ENCODE measurements at regions not wholly inside any gene's neighbourhood (a gene's known extent, or its start where the extent isn't known, plus 50 kb on each side); places are given as distances from the start of the nearest gene placed in this dataset.

DNA sequence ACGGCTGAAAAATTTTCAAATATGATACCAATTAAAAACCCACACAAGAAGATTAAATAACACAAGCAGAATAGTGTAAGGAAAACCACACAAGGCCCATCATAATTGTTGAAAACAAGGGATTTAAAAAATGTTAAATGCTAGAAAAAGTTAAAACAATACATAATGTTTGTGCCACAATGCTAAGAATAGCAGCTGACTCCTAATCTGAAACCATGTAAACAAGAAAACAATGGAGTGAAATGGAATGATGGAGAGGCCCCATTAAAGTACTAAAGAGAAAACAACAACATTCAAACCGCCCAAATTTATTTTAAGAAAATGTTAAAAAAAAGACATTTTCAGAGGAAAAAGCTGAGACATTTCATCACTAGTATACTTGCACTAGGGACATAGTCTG lies 663.6 kb upstream of the NCAM2 start:
- Histone ChIP-seq H3K9ac (no peak overlapping the region), H3K36me3 (ENCODE audit: low read depth) (no peaks in the 10 kb centered on the region), H3K4me2 (ENCODE audit: unreplicated experiment) (no peak overlapping the region), H4K20me1 (ENCODE audit: insufficient read depth) (no peaks in the 10 kb centered on the region), H3K9me3 (ENCODE audit: low read depth) (no peaks in the 10 kb centered on the region), H3K79me2 (ENCODE audit: insufficient read depth) (no peaks in the 10 kb centered on the region), H3K9me2 (ENCODE audit: insufficient read depth) (no peaks in the 10 kb centered on the region), H3K27me3 (replicated peaks; ENCODE audit: insufficient read depth) (no peaks in the 10 kb centered on the region), H3K4me3 (no peak overlapping the region), H2AFZ (no peak overlapping the region), H3K4me1 (ENCODE audit: insufficient read depth) (no peaks in the 10 kb centered on the region), H3K27ac (no peak overlapping the region), H3F3A (ENCODE audit: insufficient read depth) (no peaks in the 10 kb centered on the region)
- in situ Hi-C loops (cut with MboI), result no loop called here
- TF ChIP-seq EZH2phosphoT487 (IDR thresholded peaks at IDR 0.05; ENCODE audit: insufficient read depth, low read depth), result no peak
- TF ChIP-seq EZH2 (IDR thresholded peaks at IDR 0.05; ENCODE audit: insufficient read depth, poor library complexity, severe bottlenecking), result no peak
- WGBS, 2 experiments (ENCODE audit: low coverage in 1 of 2, low lambda C conversion rate in 2 of 2, missing lambda C conversion rate in 2 of 2), result 13 to 23% methylated on average over 2 of the region's 2 CpGs
- DNase-seq, result no peak

DNA sequence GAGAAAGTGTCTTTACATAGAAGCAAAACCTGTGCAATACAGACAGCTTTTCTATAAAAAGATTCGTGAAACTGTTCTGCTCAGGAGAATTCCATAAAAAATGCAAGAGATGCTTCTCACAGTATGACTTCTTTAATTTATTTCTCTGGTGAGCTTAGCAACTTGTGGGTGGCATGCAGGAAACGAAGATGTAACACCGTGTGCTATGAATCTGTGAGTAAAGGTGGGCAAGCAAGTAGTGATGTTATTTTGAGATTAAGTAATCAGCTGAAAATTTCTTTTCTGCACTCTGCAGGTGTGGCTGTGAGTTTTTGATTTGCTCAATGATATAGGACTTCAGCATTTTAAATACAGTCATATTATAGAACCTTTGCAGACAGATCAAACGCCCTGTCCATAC lies 656.8 kb upstream of the NCAM2 start:
- 21 to 22% methylated on average over 4 of the region's 4 CpGs for WGBS, 2 experiments (ENCODE audit: low coverage in 1 of 2, low lambda C conversion rate in 2 of 2, missing lambda C conversion rate in 2 of 2)
- no peak overlapping the region for H3K4me3 ChIP-seq
- H3F3A ChIP-seq (ENCODE audit: insufficient read depth), result no peaks in the 10 kb centered on the region
- no peaks in the 10 kb centered on the region for H3K9me2 ChIP-seq (ENCODE audit: insufficient read depth)
- in situ Hi-C loops (cut with MboI), result no loop called here
- H3K9ac ChIP-seq, result no peak overlapping the region
- no peak overlapping the region for H3K27ac ChIP-seq
- no peaks in the 10 kb centered on the region for H4K20me1 ChIP-seq (ENCODE audit: insufficient read depth)
- peaks cover 3% of the 10 kb centered on the region for H3K9me3 ChIP-seq (ENCODE audit: low read depth)
- H3K27me3 ChIP-seq (replicated peaks; ENCODE audit: insufficient read depth), result no peaks in the 10 kb centered on the region
- no peak for DNase-seq
- no peaks in the 10 kb centered on the region for H3K4me1 ChIP-seq (ENCODE audit: insufficient read depth)
- TF ChIP-seq EZH2 (IDR thresholded peaks at IDR 0.05; ENCODE audit: insufficient read depth, poor library complexity, severe bottlenecking) (no peak), EZH2phosphoT487 (IDR thresholded peaks at IDR 0.05; ENCODE audit: insufficient read depth, low read depth) (no peak)
- H3K4me2 ChIP-seq (ENCODE audit: unreplicated experiment), result no peak overlapping the region
- H3K36me3 ChIP-seq (ENCODE audit: low read depth), result no peaks in the 10 kb centered on the region
- H3K79me2 ChIP-seq (ENCODE audit: insufficient read depth), result no peaks in the 10 kb centered on the region
- no peak overlapping the region for H2AFZ ChIP-seq

DNA sequence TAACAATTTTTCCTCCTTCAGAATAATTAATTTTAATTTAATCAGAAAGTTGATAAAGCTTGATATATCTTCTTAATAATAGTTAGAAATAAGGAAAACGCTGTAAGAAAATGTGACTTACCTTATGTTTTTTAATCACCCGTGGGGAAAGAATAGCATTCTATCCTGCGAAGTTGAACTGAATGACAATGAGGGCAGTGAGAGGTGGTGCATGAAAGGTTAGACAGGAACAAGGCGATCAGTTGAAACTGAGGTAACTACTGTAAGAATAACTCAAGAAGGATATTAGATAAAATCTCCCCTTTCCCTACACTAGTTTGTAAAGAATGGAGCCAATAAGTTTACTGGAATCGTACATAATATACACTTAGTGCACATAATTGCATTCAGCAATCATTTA lies 655.0 kb upstream of the NCAM2 start:
- WGBS, 2 experiments (ENCODE audit: low coverage in 1 of 2, low lambda C conversion rate in 2 of 2, missing lambda C conversion rate in 2 of 2), result 22 to 25% methylated on average over 5 of the region's 5 CpGs
- no peak overlapping the region for H3K4me2 ChIP-seq (ENCODE audit: unreplicated experiment)
- H3K9me2 ChIP-seq (ENCODE audit: insufficient read depth), result no peaks in the 10 kb centered on the region
- H3K27ac ChIP-seq, result no peak overlapping the region
- no peak overlapping the region for H3K9ac ChIP-seq
- no peaks in the 10 kb centered on the region for H3F3A ChIP-seq (ENCODE audit: insufficient read depth)
- DNase-seq, result no peak
- H3K79me2 ChIP-seq (ENCODE audit: insufficient read depth), result no peaks in the 10 kb centered on the region
- no peak overlapping the region for H3K4me3 ChIP-seq
- no peaks in the 10 kb centered on the region for H4K20me1 ChIP-seq (ENCODE audit: insufficient read depth)
- in situ Hi-C loops (cut with MboI), result no loop called here
- H3K9me3 ChIP-seq (ENCODE audit: low read depth), result peaks cover 3% of the 10 kb centered on the region
- no peaks in the 10 kb centered on the region for H3K27me3 ChIP-seq (replicated peaks; ENCODE audit: insufficient read depth)
- H2AFZ ChIP-seq, result no peak overlapping the region
- H3K36me3 ChIP-seq (ENCODE audit: low read depth), result no peaks in the 10 kb centered on the region
- TF ChIP-seq EZH2 (IDR thresholded peaks at IDR 0.05; ENCODE audit: insufficient read depth, poor library complexity, severe bottlenecking) (no peak), EZH2phosphoT487 (IDR thresholded peaks at IDR 0.05; ENCODE audit: insufficient read depth, low read depth) (no peak)
- H3K4me1 ChIP-seq (ENCODE audit: insufficient read depth), result no peaks in the 10 kb centered on the region

DNA sequence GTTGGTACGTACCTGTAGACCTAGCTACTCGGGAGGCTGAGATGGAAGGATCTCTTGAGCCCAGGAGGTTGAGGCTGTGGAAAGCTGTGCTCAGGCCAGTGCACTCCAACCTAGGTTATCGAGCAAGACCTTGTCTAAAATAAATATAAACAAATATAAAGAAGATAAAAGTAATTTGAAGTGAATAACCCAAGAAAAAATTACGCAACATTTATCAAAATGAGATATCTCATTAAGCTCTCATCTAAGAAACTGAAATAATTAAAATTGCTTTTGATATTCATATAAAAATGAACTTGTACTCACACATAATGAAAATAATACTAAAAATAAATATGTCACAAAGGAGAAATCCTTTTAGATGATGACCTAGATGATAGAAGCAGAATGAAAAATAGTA lies 647.1 kb upstream of the NCAM2 start:
- Histone ChIP-seq H2AFZ (no peak overlapping the region), H3K79me2 (ENCODE audit: insufficient read depth) (no peaks in the 10 kb centered on the region), H3K27ac (no peak overlapping the region), H3K27me3 (replicated peaks; ENCODE audit: insufficient read depth) (no peaks in the 10 kb centered on the region), H3F3A (ENCODE audit: insufficient read depth) (no peaks in the 10 kb centered on the region), H3K9me2 (ENCODE audit: insufficient read depth) (no peaks in the 10 kb centered on the region), H3K9me3 (ENCODE audit: low read depth) (peaks cover 5% of the 10 kb centered on the region), H3K4me3 (no peak overlapping the region), H4K20me1 (ENCODE audit: insufficient read depth) (no peaks in the 10 kb centered on the region), H3K4me1 (ENCODE audit: insufficient read depth) (no peaks in the 10 kb centered on the region), H3K36me3 (ENCODE audit: low read depth) (no peaks in the 10 kb centered on the region), H3K4me2 (ENCODE audit: unreplicated experiment) (no peak overlapping the region), H3K9ac (no peak overlapping the region)
- TF ChIP-seq EZH2 (IDR thresholded peaks at IDR 0.05; ENCODE audit: insufficient read depth, poor library complexity, severe bottlenecking) (no peak), EZH2phosphoT487 (IDR thresholded peaks at IDR 0.05; ENCODE audit: insufficient read depth, low read depth) (no peak)
- in situ Hi-C loops (cut with MboI), result no loop called here
- no peak for DNase-seq
- WGBS, 2 experiments (ENCODE audit: low coverage in 1 of 2, low lambda C conversion rate in 2 of 2, missing lambda C conversion rate in 2 of 2), result 10 to 11% methylated on average over 4 of the region's 4 CpGs

DNA sequence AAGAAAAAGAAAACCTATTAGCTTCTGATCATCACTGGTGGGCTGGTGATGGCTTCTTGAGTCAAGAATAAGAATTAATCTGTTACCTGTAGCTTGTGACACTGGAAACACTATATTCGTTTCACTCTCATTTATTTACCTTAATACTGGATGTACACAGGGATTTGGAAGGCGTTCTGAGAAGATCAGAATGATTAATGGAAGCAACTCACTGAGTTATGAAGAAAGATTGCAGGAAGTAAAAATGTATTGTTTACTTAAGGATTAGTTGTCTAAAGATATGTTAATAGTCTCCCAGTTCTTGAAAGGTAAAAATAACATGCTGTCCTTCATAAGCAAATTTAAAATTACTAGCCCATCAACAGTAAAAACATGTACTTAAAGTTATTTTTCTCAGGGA lies 644.9 kb upstream of the NCAM2 start:
- no peaks in the 10 kb centered on the region for H4K20me1 ChIP-seq (ENCODE audit: insufficient read depth)
- no peak overlapping the region for H3K27ac ChIP-seq
- H3K4me3 ChIP-seq, result no peak overlapping the region
- 1 to 2% methylated on average over 2 of the region's 2 CpGs for WGBS, 2 experiments (ENCODE audit: low coverage in 1 of 2, low lambda C conversion rate in 2 of 2, missing lambda C conversion rate in 2 of 2)
- no peaks in the 10 kb centered on the region for H3K4me1 ChIP-seq (ENCODE audit: insufficient read depth)
- peaks cover 4% of the 10 kb centered on the region for H3K9me3 ChIP-seq (ENCODE audit: low read depth)
- no peak overlapping the region for H3K4me2 ChIP-seq (ENCODE audit: unreplicated experiment)
- no peak for DNase-seq
- no peaks in the 10 kb centered on the region for H3K36me3 ChIP-seq (ENCODE audit: low read depth)
- H3K9ac ChIP-seq, result no peak overlapping the region
- H3F3A ChIP-seq (ENCODE audit: insufficient read depth), result no peaks in the 10 kb centered on the region
- no peak for TF ChIP-seq EZH2 (IDR thresholded peaks at IDR 0.05; ENCODE audit: insufficient read depth, poor library complexity, severe bottlenecking)
- TF ChIP-seq EZH2phosphoT487 (IDR thresholded peaks at IDR 0.05; ENCODE audit: insufficient read depth, low read depth), result no peak
- in situ Hi-C loops (cut with MboI), result no loop called here
- no peaks in the 10 kb centered on the region for H3K27me3 ChIP-seq (replicated peaks; ENCODE audit: insufficient read depth)
- H2AFZ ChIP-seq, result no peak overlapping the region
- H3K79me2 ChIP-seq (ENCODE audit: insufficient read depth), result no peaks in the 10 kb centered on the region
- no peaks in the 10 kb centered on the region for H3K9me2 ChIP-seq (ENCODE audit: insufficient read depth)
